Muscle layer of duodenum (tissue), 2 donors: ENCODE measurements at regions not wholly inside any gene's neighbourhood (a gene's known extent, or its start where the extent isn't known, plus 50 kb on each side); places are given as distances from the start of the nearest gene placed in this dataset.

Experiments
- H3K27ac ChIP-seq: one replicate; pipeline ENCODE4 v1.7.0; 2013; ENCODE audit warnings: mild to moderate bottlenecking, low read length
- H3K27me3 ChIP-seq: one replicate; pipeline ENCODE4 v1.7.0; 2013; ENCODE audit warnings: low read depth, mild to moderate bottlenecking, control low read depth, low read length
- H3K36me3 ChIP-seq, 2 donors: one replicate each; pipeline ENCODE4 v1.7.0; 2013; ENCODE audit warnings: low read length in 2 of 2, control low read depth in 1 of 2, mild to moderate bottlenecking in 1 of 2; ENCODE audit not compliant: insufficient read depth in 2 of 2, control insufficient read depth in 1 of 2
- H3K4me1 ChIP-seq, 2 donors: one replicate each; pipeline ENCODE4 v1.7.0; 2013; ENCODE audit warnings: low read length in 2 of 2, mild to moderate bottlenecking in 2 of 2, control low read depth in 1 of 2, moderate library complexity in 1 of 2; ENCODE audit not compliant: insufficient read depth in 2 of 2, control insufficient read depth in 1 of 2
- H3K4me3 ChIP-seq, 2 donors: one replicate each; pipeline ENCODE4 v1.7.0; 2013; ENCODE audit warnings: low read length in 2 of 2, low read depth in 1 of 2, mild to moderate bottlenecking in 1 of 2
- H3K9me3 ChIP-seq, 2 donors: one replicate each; pipeline ENCODE4 v1.7.0; 2013; ENCODE audit warnings: low read length in 2 of 2, control low read depth in 1 of 2, mild to moderate bottlenecking in 1 of 2; ENCODE audit not compliant: control insufficient read depth in 1 of 2
- donor health status: healthy.

GRCh38 chr12:39005671-39006070 lies 100.3 kb upstream of the CPNE8 start:
- H3K27ac ChIP-seq: no peak overlapping the region

GRCh38 chr12:39003541-39004155 lies 98.3 kb upstream of the CPNE8 start:
- Histone ChIP-seq H3K4me1 (no peaks in the 10 kb centered on the region), H3K36me3 (no peaks in the 10 kb centered on the region), H3K9me3 (no peaks in the 10 kb centered on the region), H3K27me3 (no peaks in the 10 kb centered on the region), H3K4me3 (no peak overlapping the region), H3K27ac (no peak overlapping the region)

More at GRCh38 chr12:39005671-39006070, 100.3 kb upstream of the CPNE8 start:
- Histone ChIP-seq H3K4me3 (no peak overlapping the region), H3K9me3 (no peaks in the 10 kb centered on the region), H3K4me1 (no peaks in the 10 kb centered on the region), H3K27me3 (no peaks in the 10 kb centered on the region), H3K36me3 (no peaks in the 10 kb centered on the region)

- Histone ChIP-seq H3K9me3 (no peaks in the 10 kb centered on the region), H3K27me3 (no peaks in the 10 kb centered on the region), H3K27ac (no peak overlapping the region), H3K4me3 (no peak overlapping the region), H3K36me3 (no peaks in the 10 kb centered on the region), H3K4me1 (no peaks in the 10 kb centered on the region)
Observed at GRCh38 chr12:39000370-39000769, 95.0 kb upstream of the CPNE8 start.

- no peak overlapping the region for H3K27ac ChIP-seq
- no peaks in the 10 kb centered on the region for H3K36me3 ChIP-seq
- H3K27me3 ChIP-seq: no peaks in the 10 kb centered on the region
- no peaks in the 10 kb centered on the region for H3K9me3 ChIP-seq
- H3K4me1 ChIP-seq: no peaks in the 10 kb centered on the region
- no peak overlapping the region for H3K4me3 ChIP-seq
Observed at GRCh38 chr12:38998887-38999482, 93.6 kb upstream of the CPNE8 start.

GRCh38 chr12:38995249-38995648 lies 89.9 kb upstream of the CPNE8 start:
- H3K27me3 ChIP-seq: no peaks in the 10 kb centered on the region
- no peak overlapping the region for H3K4me3 ChIP-seq
- H3K27ac ChIP-seq: no peak overlapping the region
- no peaks in the 10 kb centered on the region for H3K36me3 ChIP-seq
- H3K4me1 ChIP-seq: no peaks in the 10 kb centered on the region
- no peaks in the 10 kb centered on the region for H3K9me3 ChIP-seq

- Histone ChIP-seq H3K36me3 (no peaks in the 10 kb centered on the region), H3K4me3 (no peak overlapping the region), H3K9me3 (peaks cover 0 to 14% of the 10 kb centered on the region in 2 donors), H3K27me3 (no peaks in the 10 kb centered on the region), H3K27ac (no peak overlapping the region), H3K4me1 (no peaks in the 10 kb centered on the region)
Observed at GRCh38 chr12:38985961-38986360, 80.6 kb upstream of the CPNE8 start.

- Histone ChIP-seq H3K27me3 (no peaks in the 10 kb centered on the region), H3K36me3 (no peaks in the 10 kb centered on the region), H3K4me3 (no peak overlapping the region), H3K4me1 (no peaks in the 10 kb centered on the region), H3K9me3 (peaks cover 0 to 14% of the 10 kb centered on the region in 2 donors), H3K27ac (no peak overlapping the region)
Observed at GRCh38 chr12:38984388-38984787, 79.0 kb upstream of the CPNE8 start.

GRCh38 chr12:38983117-38983571 lies 77.8 kb upstream of the CPNE8 start:
- Histone ChIP-seq H3K4me3 (no peak overlapping the region), H3K27ac (no peak overlapping the region), H3K9me3 (peaks cover 0 to 14% of the 10 kb centered on the region in 2 donors)

GRCh38 chr12:38977132-38977531 lies 71.7 kb upstream of the CPNE8 start:
- Histone ChIP-seq H3K27me3 (no peaks in the 10 kb centered on the region), H3K4me1 (no peaks in the 10 kb centered on the region), H3K27ac (no peak overlapping the region), H3K36me3 (no peaks in the 10 kb centered on the region), H3K4me3 (no peak overlapping the region), H3K9me3 (peaks cover 0 to 4% of the 10 kb centered on the region in 2 donors)

More at GRCh38 chr12:38983117-38983571, 77.8 kb upstream of the CPNE8 start:
- no peaks in the 10 kb centered on the region for H3K27me3 ChIP-seq
- H3K36me3 ChIP-seq: no peaks in the 10 kb centered on the region
- no peaks in the 10 kb centered on the region for H3K4me1 ChIP-seq

- Histone ChIP-seq H3K27ac (no peak overlapping the region), H3K9me3 (peaks cover 0 to 4% of the 10 kb centered on the region in 2 donors), H3K4me1 (no peaks in the 10 kb centered on the region), H3K36me3 (no peaks in the 10 kb centered on the region), H3K27me3 (no peaks in the 10 kb centered on the region), H3K4me3 (no peak overlapping the region)
Observed at GRCh38 chr12:38969706-38970105, 64.3 kb upstream of the CPNE8 start.

- no peaks in the 10 kb centered on the region for H3K9me3 ChIP-seq
- no peaks in the 10 kb centered on the region for H3K27me3 ChIP-seq
- no peak overlapping the region for H3K4me3 ChIP-seq
- H3K4me1 ChIP-seq: no peaks in the 10 kb centered on the region
- no peak overlapping the region for H3K27ac ChIP-seq
- no peaks in the 10 kb centered on the region for H3K36me3 ChIP-seq
Observed at GRCh38 chr12:38961683-38962082, 56.3 kb upstream of the CPNE8 start.

- Histone ChIP-seq H3K27me3 (no peaks in the 10 kb centered on the region), H3K27ac (no peak overlapping the region), H3K36me3 (no peaks in the 10 kb centered on the region), H3K9me3 (no peaks in the 10 kb centered on the region), H3K4me1 (no peaks in the 10 kb centered on the region), H3K4me3 (no peak overlapping the region)
Observed at GRCh38 chr12:38961012-38961411, 55.6 kb upstream of the CPNE8 start.
